NCI-H1105 (cell line): ENCODE measurements at regions not wholly inside any gene's neighbourhood (a gene's known extent, or its start where the extent isn't known, plus 50 kb on each side); places are given as distances from the start of the nearest gene placed in this dataset.
A peak's percentile ranks its signal among the peaks of the same experiment; 100 is the strongest.
"Not testable (repeated sequence)": the region's sequence is repeated elsewhere in the genome, so short reads cannot be mapped to it uniquely, and the experiment has no call there.

ENCODE experiments used
- DNase-seq: peaks from one replicate; lab custom pipeline; 2025; lab: John Stamatoyannopoulos, UW

- DNase-seq = no peak
Measured at GRCh38 chr6:74018825-74019224, 322.8 kb downstream of the CD109 start.

GRCh38 chr6:74015427-74015826, 319.4 kb downstream of the CD109 start:
- no peak for DNase-seq

GRCh38 chr6:74000666-74001490, 304.9 kb downstream of the CD109 start:
- DNase-seq = no peak

GRCh38 chr6:73990609-73991238, 294.7 kb downstream of the CD109 start:
- DNase-seq = not testable (repeated sequence)

- DNase-seq = no peak
Measured at GRCh38 chr6:73989428-73989827, 293.4 kb downstream of the CD109 start.

GRCh38 chr6:73985891-73986290, 289.9 kb downstream of the CD109 start:
- no peak for DNase-seq

GRCh38 chr6:73984571-73985210, 288.7 kb downstream of the CD109 start:
- DNase-seq = no peak

GRCh38 chr6:73983367-73983766, 287.4 kb downstream of the CD109 start:
- no peak for DNase-seq

- no peak for DNase-seq
Measured at GRCh38 chr6:73980096-73980495, 284.1 kb downstream of the CD109 start.

GRCh38 chr6:73978330-73978729, 282.3 kb downstream of the CD109 start:
- no peak for DNase-seq

GRCh38 chr6:73972518-73972917, 276.5 kb downstream of the CD109 start:
- DNase-seq = not testable (repeated sequence)

GRCh38 chr6:73969971-73970970, 274.3 kb downstream of the CD109 start:
- DNase-seq = peak; percentile 19

- DNase-seq = no peak
Measured at GRCh38 chr6:73968221-73968757, 272.3 kb downstream of the CD109 start.

GRCh38 chr6:73965539-73966029, 269.6 kb downstream of the CD109 start:
- DNase-seq = no peak

- DNase-seq = no peak
Measured at GRCh38 chr6:73964241-73964854, 268.3 kb downstream of the CD109 start.

GRCh38 chr6:73962884-73963283, 266.9 kb downstream of the CD109 start:
- no peak for DNase-seq

- no peak for DNase-seq
Measured at GRCh38 chr6:73956305-73956704, 260.3 kb downstream of the CD109 start.

GRCh38 chr6:73955800-73956199, 259.8 kb downstream of the CD109 start:
- no peak for DNase-seq

- DNase-seq = no peak
Measured at GRCh38 chr6:73954881-73955280, 258.9 kb downstream of the CD109 start.

GRCh38 chr6:73951183-73951582, 255.2 kb downstream of the CD109 start:
- no peak for DNase-seq
